Tibial nerve (tissue), 3 donors: ENCODE measurements at regions not wholly inside any gene's neighbourhood (a gene's known extent, or its start where the extent isn't known, plus 50 kb on each side); places are given as distances from the start of the nearest gene placed in this dataset.

Experiments used
- EP300 ChIP-seq, 2 donors: sonication (generic); formaldehyde crosslinking; IDR thresholded peaks; one replicate each; pipeline ENCODE4 v1.6.1; 2017; ENCODE audit warnings: antibody characterized with exemption in 2 of 2, mild to moderate bottlenecking in 1 of 2
- POLR2A ChIP-seq, 2 donors: fragments of 450-650 bp; IDR thresholded peaks; one replicate each; pipeline ENCODE4 v1.6.1; 2017; ENCODE audit warnings: antibody characterized with exemption in 2 of 2, mild to moderate bottlenecking in 2 of 2, moderate library complexity in 2 of 2

DNA sequence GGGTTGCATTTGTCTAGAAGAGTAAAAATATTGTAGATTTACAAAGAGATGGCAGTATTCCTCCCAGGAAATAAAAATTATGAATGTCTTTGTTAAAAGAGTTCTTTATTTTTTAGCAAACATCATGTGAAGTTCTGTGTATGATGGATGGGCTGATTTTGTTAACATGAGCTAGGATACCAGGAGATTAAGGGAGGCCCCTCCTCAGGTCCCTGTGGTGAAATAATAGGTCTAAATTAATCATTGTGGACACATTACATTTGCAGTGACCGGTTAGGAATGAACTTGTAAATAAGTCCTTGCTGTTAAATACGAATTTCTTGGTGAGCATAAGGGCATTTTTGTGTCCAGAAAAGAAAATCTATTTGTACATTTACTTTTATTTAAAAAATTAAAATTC is 339.4 kb upstream of the PHF14 start:
- TF ChIP-seq POLR2A (IDR thresholded peaks at IDR 0.05) = no peak
- TF ChIP-seq EP300 (IDR thresholded peaks at IDR 0.05) = no peak
